GM12872 (cell line): ENCODE measurements at regions not wholly inside any gene's neighbourhood (a gene's known extent, or its start where the extent isn't known, plus 50 kb on each side); places are given as distances from the start of the nearest gene placed in this dataset.

Experiments
- TF ChIP-seq, protein P1 (sequence below): IDR thresholded peaks from 3 replicates; pipeline ENCODE4 v1.5.1; 2011; ENCODE audit warnings: low read depth, mild to moderate bottlenecking, low read length, moderate library complexity; ENCODE audit not compliant: insufficient read depth

DNA sequence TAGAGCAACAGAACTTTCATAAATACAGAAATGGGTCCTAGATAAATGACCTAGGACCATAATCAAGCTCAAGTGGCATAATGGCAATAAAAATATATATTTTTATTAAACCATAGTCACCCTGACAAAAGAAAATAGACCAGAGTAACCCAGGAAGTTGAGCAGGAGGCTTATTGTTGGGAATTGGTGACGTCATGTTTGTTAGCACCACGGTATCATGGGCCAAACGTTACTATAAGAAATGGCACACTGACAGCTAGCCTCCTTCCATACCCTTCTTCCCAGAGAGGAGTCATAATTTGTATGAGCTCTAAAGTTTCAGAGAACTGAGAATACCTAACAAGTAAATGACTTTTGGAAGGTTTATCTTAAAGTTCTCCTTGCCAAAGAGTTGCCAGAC, 1698.2 kb downstream of the REEP3 start:
- TF ChIP-seq, protein P1, sequence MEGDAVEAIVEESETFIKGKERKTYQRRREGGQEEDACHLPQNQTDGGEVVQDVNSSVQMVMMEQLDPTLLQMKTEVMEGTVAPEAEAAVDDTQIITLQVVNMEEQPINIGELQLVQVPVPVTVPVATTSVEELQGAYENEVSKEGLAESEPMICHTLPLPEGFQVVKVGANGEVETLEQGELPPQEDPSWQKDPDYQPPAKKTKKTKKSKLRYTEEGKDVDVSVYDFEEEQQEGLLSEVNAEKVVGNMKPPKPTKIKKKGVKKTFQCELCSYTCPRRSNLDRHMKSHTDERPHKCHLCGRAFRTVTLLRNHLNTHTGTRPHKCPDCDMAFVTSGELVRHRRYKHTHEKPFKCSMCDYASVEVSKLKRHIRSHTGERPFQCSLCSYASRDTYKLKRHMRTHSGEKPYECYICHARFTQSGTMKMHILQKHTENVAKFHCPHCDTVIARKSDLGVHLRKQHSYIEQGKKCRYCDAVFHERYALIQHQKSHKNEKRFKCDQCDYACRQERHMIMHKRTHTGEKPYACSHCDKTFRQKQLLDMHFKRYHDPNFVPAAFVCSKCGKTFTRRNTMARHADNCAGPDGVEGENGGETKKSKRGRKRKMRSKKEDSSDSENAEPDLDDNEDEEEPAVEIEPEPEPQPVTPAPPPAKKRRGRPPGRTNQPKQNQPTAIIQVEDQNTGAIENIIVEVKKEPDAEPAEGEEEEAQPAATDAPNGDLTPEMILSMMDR, result no peak

DNA sequence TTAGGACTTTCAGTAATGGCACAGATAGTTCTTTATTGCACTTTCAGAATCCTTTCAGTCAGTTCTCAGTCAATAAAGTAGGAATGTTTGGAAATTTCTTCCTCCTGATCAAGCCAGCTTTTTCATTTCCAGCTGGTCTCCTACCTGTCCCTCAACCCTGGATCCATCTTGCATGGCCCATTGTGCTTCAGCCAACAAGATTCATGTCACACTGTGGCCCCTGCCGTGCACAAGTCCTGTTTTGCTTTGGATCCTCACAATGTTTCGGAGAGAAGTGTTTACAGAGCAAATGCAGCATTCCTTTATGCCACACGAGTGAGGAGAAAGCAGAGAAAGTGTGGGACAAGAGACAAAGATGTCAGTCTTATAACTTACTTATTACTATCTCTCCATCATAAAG, 1694.7 kb upstream of the LRRTM3 start:
- TF ChIP-seq, protein P1, result no peak

GRCh38 chr10:65234261-65234660, 1691.6 kb upstream of the LRRTM3 start:
- TF ChIP-seq, protein P1, result no peak

- TF ChIP-seq, protein P1, result no peak
These were observed 1690.6 kb upstream of the LRRTM3 start for GRCh38 chr10:65235266-65235665.

GRCh38 chr10:65235846-65236245, 1690.0 kb upstream of the LRRTM3 start:
- TF ChIP-seq, protein P1, result no peak

- TF ChIP-seq, protein P1, result no peak
These were observed 1660.3 kb upstream of the LRRTM3 start for GRCh38 chr10:65265451-65265954.

- TF ChIP-seq, protein P1, result no peak
These were observed 1654.9 kb upstream of the LRRTM3 start for GRCh38 chr10:65270969-65271368.
